KBM-7 (cell line): ENCODE measurements at regions not wholly inside any gene's neighbourhood (a gene's known extent, or its start where the extent isn't known, plus 50 kb on each side); places are given as distances from the start of the nearest gene placed in this dataset.
A peak's percentile ranks its signal among the peaks of the same experiment; 100 is the strongest.

Experiments
- DNase-seq: peaks from one replicate; pipeline ENCODE4 v3.0.0-alpha.2; 2015
- in situ Hi-C: fragments of 300-500 bp; cut with MboI; formaldehyde crosslinking; loops from 2 replicates; pipeline ENCODE4 v1.14.3; 2020; ENCODE audit warnings: low sequenced_read_pairs, low pct_unique_long_range_greater_than_20kb, mixed read lengths

- no peak for DNase-seq
- in situ Hi-C loops, result no loop called here
These were observed 121.1 kb downstream of the HGF start for GRCh38 chr7:81648716-81649115.

GRCh38 chr7:81645435-81645834, 124.4 kb downstream of the HGF start:
- no peak for DNase-seq

GRCh38 chr7:81641873-81642272, 128.0 kb downstream of the HGF start:
- in situ Hi-C loops, result no loop called here
- DNase-seq, result no peak

More at GRCh38 chr7:81645435-81645834, 124.4 kb downstream of the HGF start:
- in situ Hi-C loops, result no loop called here

- in situ Hi-C loops, result no loop called here
- no peak for DNase-seq
These were observed 131.6 kb downstream of the HGF start for GRCh38 chr7:81638198-81638597.

- in situ Hi-C loops, result no loop called here
- DNase-seq, result no peak
These were observed 132.3 kb downstream of the HGF start for GRCh38 chr7:81637534-81637933.

- DNase-seq, result no peak
- in situ Hi-C loops, result no loop called here
These were observed 137.4 kb downstream of the HGF start for GRCh38 chr7:81632418-81632817.

- in situ Hi-C loops, result no loop called here
- no peak for DNase-seq
These were observed 139.2 kb downstream of the HGF start for GRCh38 chr7:81630600-81630999.

GRCh38 chr7:81629702-81630101, 140.1 kb downstream of the HGF start:
- DNase-seq, result no peak
- in situ Hi-C loops, result no loop called here

- in situ Hi-C loops, result no loop called here
- no peak for DNase-seq
These were observed 140.9 kb downstream of the HGF start for GRCh38 chr7:81628951-81629350.

GRCh38 chr7:81627536-81628287, 142.1 kb downstream of the HGF start:
- no peak for DNase-seq
- in situ Hi-C loops, result no loop called here

- no peak for DNase-seq
- in situ Hi-C loops, result no loop called here
These were observed 143.8 kb downstream of the HGF start for GRCh38 chr7:81626008-81626407.

- no peak for DNase-seq
- in situ Hi-C loops, result no loop called here
These were observed 144.9 kb downstream of the HGF start for GRCh38 chr7:81624650-81625631.

GRCh38 chr7:81624021-81624592, 145.7 kb downstream of the HGF start:
- DNase-seq, result no peak
- in situ Hi-C loops, result no loop called here

GRCh38 chr7:81623251-81623855, 146.5 kb downstream of the HGF start:
- peak; percentile 39 for DNase-seq
- in situ Hi-C loops, result no loop called here

- DNase-seq, result no peak
- in situ Hi-C loops, result no loop called here
These were observed 148.0 kb downstream of the HGF start for GRCh38 chr7:81621893-81622292.

- in situ Hi-C loops, result no loop called here
- no peak for DNase-seq
These were observed 151.3 kb downstream of the HGF start for GRCh38 chr7:81618396-81619014.

GRCh38 chr7:81616951-81617350, 152.9 kb downstream of the HGF start:
- DNase-seq, result no peak
- in situ Hi-C loops, result no loop called here

GRCh38 chr7:81611805-81612204, 158.0 kb downstream of the HGF start:
- DNase-seq, result no peak
- in situ Hi-C loops, result no loop called here

GRCh38 chr7:81611040-81611439, 158.8 kb downstream of the HGF start:
- DNase-seq, result no peak
- in situ Hi-C loops, result no loop called here
